HL-60/S4 treated with retinoic acid at 250 ng/mL for 4 days and 3 days (cell line): ENCODE measurements at regions not wholly inside any gene's neighbourhood (a gene's known extent, or its start where the extent isn't known, plus 50 kb on each side); places are given as distances from the start of the nearest gene placed in this dataset.

Source experiments
- in situ Hi-C: fragments of 300-500 bp; cut with MboI; formaldehyde crosslinking; loops from 2 replicates; pipeline ENCODE4 v1.7.0; 2022; ENCODE audit warnings: low sequenced_read_pairs

- in situ Hi-C loops: no loop called here
These were observed 124.5 kb upstream of the USP24 start for GRCh38 chr1:55339681-55340080.

- in situ Hi-C loops: no loop called here
These were observed 123.3 kb upstream of the USP24 start for GRCh38 chr1:55338448-55338820.

GRCh38 chr1:55337801-55338447 is 122.8 kb upstream of the USP24 start:
- in situ Hi-C loops: no loop called here

- in situ Hi-C loops: no loop called here
These were observed 119.6 kb upstream of the USP24 start for GRCh38 chr1:55334797-55335196.

- in situ Hi-C loops: no loop called here
These were observed 119.0 kb upstream of the USP24 start for GRCh38 chr1:55334160-55334559.

GRCh38 chr1:55333461-55333860 is 118.3 kb upstream of the USP24 start:
- in situ Hi-C loops: no loop called here

GRCh38 chr1:55331351-55331750 is 116.2 kb upstream of the USP24 start:
- in situ Hi-C loops: no loop called here

- in situ Hi-C loops: no loop called here
These were observed 114.8 kb upstream of the USP24 start for GRCh38 chr1:55329808-55330432.

GRCh38 chr1:55329091-55329490 is 113.9 kb upstream of the USP24 start:
- in situ Hi-C loops: no loop called here

- in situ Hi-C loops: no loop called here
These were observed 111.5 kb upstream of the USP24 start for GRCh38 chr1:55326496-55327243.

- in situ Hi-C loops: no loop called here
These were observed 108.6 kb upstream of the USP24 start for GRCh38 chr1:55323760-55324159.

- in situ Hi-C loops: no loop called here
These were observed 107.7 kb upstream of the USP24 start for GRCh38 chr1:55322842-55323241.

GRCh38 chr1:55321942-55322341 is 106.8 kb upstream of the USP24 start:
- in situ Hi-C loops: no loop called here

- in situ Hi-C loops: no loop called here
These were observed 105.7 kb upstream of the USP24 start for GRCh38 chr1:55320891-55321290.

- in situ Hi-C loops: no loop called here
These were observed 103.1 kb upstream of the USP24 start for GRCh38 chr1:55318116-55318817.

- in situ Hi-C loops: no loop called here
These were observed 102.5 kb upstream of the USP24 start for GRCh38 chr1:55317673-55318072.

- in situ Hi-C loops: no loop called here
These were observed 101.9 kb upstream of the USP24 start for GRCh38 chr1:55316947-55317662.

- in situ Hi-C loops: no loop called here
These were observed 101.3 kb upstream of the USP24 start for GRCh38 chr1:55316502-55316901.

- in situ Hi-C loops: no loop called here
These were observed 100.4 kb upstream of the USP24 start for GRCh38 chr1:55315552-55315951.

- in situ Hi-C loops: no loop called here
These were observed 99.6 kb upstream of the USP24 start for GRCh38 chr1:55314740-55315139.

- in situ Hi-C loops: no loop called here
These were observed 98.7 kb upstream of the USP24 start for GRCh38 chr1:55313903-55314302.
